ENCODE measurements at regions not wholly inside any gene's neighbourhood (a gene's known extent, or its start where the extent isn't known, plus 50 kb on each side); places are given as distances from the start of the nearest gene placed in this dataset.

- CTCF ChIA-PET = no interaction called here
Observed at GRCh38 chr18:11322716-11323115, 173.3 kb upstream of the PIEZO2 start.

GRCh38 chr18:11322006-11322405 lies 172.6 kb upstream of the PIEZO2 start:
- DNase-seq (no peak), ATAC-seq (replicated peaks in 1 of 4) (no peak)
- Histone ChIP-seq H3K27ac (ENCODE audit: low read length) (no peak overlapping the region), H3K9me3 (no peaks in the 10 kb centered on the region), H3K4me3 (ENCODE audit: control insufficient read depth in 1 of 2, extremely low read depth in 1 of 2, low read length in 1 of 2) (no peak overlapping the region), H3K27me3 (replicated peaks in 1 of 2; ENCODE audit: control insufficient read depth in 2 of 2, extremely low read depth in 1 of 2, insufficient read depth in 2 of 2, low read length in 1 of 2) (no peaks in the 10 kb centered on the region), H3K36me3 (ENCODE audit: control insufficient read depth in 2 of 2, extremely low read depth in 1 of 2, insufficient read depth in 1 of 2, low read length in 1 of 2) (no peaks in the 10 kb centered on the region), H3K4me1 (ENCODE audit: control insufficient read depth in 1 of 2, extremely low read depth in 1 of 2, insufficient read depth in 2 of 2, low read length in 2 of 2) (no peaks in the 10 kb centered on the region)
- peaks cover 0 to 3% (median 0%) of the 10 kb centered on the region in 3 donors for H3K9me3 Mint-ChIP-seq
- POLR2A ChIA-PET = no interaction called here
- CTCF ChIA-PET = no interaction called here
- no peaks in the 10 kb centered on the region for H3K4me1 Mint-ChIP-seq
- no peak overlapping the region for H3K4me3 Mint-ChIP-seq
- no CpG with 5 or more reads among the region's 4 CpGs for WGBS (ENCODE audit: insufficient coverage)
- H3K27ac Mint-ChIP-seq = no peak overlapping the region
- peaks cover 0 to 4% of the 10 kb centered on the region in 2 donors for H3K27me3 Mint-ChIP-seq
- H3K36me3 Mint-ChIP-seq = no peaks in the 10 kb centered on the region

More at GRCh38 chr18:11322716-11323115, 173.3 kb upstream of the PIEZO2 start:
- Mint-ChIP-seq H3K27me3 (peaks cover 0 to under 1% of the 10 kb centered on the region in 2 donors), H3K4me3 (no peak overlapping the region), H3K36me3 (no peaks in the 10 kb centered on the region), H3K4me1 (no peaks in the 10 kb centered on the region), H3K27ac (no peak overlapping the region), H3K9me3 (peaks cover 0 to 3% (median 0%) of the 10 kb centered on the region in 3 donors)
- 75% methylated on average over 1 of the region's 7 CpGs for WGBS (ENCODE audit: insufficient coverage)
- POLR2A ChIA-PET = no interaction called here
- H3K36me3 ChIP-seq (ENCODE audit: control insufficient read depth in 2 of 2, extremely low read depth in 1 of 2, insufficient read depth in 1 of 2, low read length in 1 of 2) = no peaks in the 10 kb centered on the region
- ATAC-seq (replicated peaks in 1 of 4) = no peak
- DNase-seq = no peak
- H3K4me1 ChIP-seq (ENCODE audit: control insufficient read depth in 1 of 2, extremely low read depth in 1 of 2, insufficient read depth in 2 of 2, low read length in 2 of 2) = no peaks in the 10 kb centered on the region
- no peaks in the 10 kb centered on the region for H3K9me3 ChIP-seq
- H3K27me3 ChIP-seq (replicated peaks in 1 of 2; ENCODE audit: control insufficient read depth in 2 of 2, extremely low read depth in 1 of 2, insufficient read depth in 2 of 2, low read length in 1 of 2) = no peaks in the 10 kb centered on the region
- no peak overlapping the region for H3K27ac ChIP-seq (ENCODE audit: low read length)
- no peak overlapping the region for H3K4me3 ChIP-seq (ENCODE audit: control insufficient read depth in 1 of 2, extremely low read depth in 1 of 2, low read length in 1 of 2)

- no peak for ATAC-seq (replicated peaks in 1 of 4)
- ChIA-PET POLR2A (no interaction called here), CTCF (no interaction called here)
- Histone ChIP-seq H3K4me1 (ENCODE audit: control insufficient read depth in 1 of 2, extremely low read depth in 1 of 2, insufficient read depth in 2 of 2, low read length in 2 of 2) (no peaks in the 10 kb centered on the region), H3K9me3 (no peaks in the 10 kb centered on the region), H3K36me3 (ENCODE audit: control insufficient read depth in 2 of 2, extremely low read depth in 1 of 2, insufficient read depth in 1 of 2, low read length in 1 of 2) (no peaks in the 10 kb centered on the region), H3K27me3 (replicated peaks in 1 of 2; ENCODE audit: control insufficient read depth in 2 of 2, extremely low read depth in 1 of 2, insufficient read depth in 2 of 2, low read length in 1 of 2) (no peaks in the 10 kb centered on the region), H3K4me3 (ENCODE audit: control insufficient read depth in 1 of 2, extremely low read depth in 1 of 2, low read length in 1 of 2) (no peak overlapping the region), H3K27ac (ENCODE audit: low read length) (no peak overlapping the region)
- H3K27ac Mint-ChIP-seq = no peak overlapping the region
- H3K36me3 Mint-ChIP-seq = no peaks in the 10 kb centered on the region
- no peaks in the 10 kb centered on the region for H3K4me1 Mint-ChIP-seq
- 88% methylated on average over 5 of the region's 11 CpGs for WGBS (ENCODE audit: insufficient coverage)
- no peak for DNase-seq
- H3K4me3 Mint-ChIP-seq = no peak overlapping the region
- peaks cover 0 to 4% of the 10 kb centered on the region in 2 donors for H3K27me3 Mint-ChIP-seq
- H3K9me3 Mint-ChIP-seq = no peaks in the 10 kb centered on the region
Observed at GRCh38 chr18:11320986-11321385, 171.6 kb upstream of the PIEZO2 start.

GRCh38 chr18:11316546-11316945 lies 167.2 kb upstream of the PIEZO2 start:
- CTCF ChIA-PET = no interaction called here
- H3K27me3 Mint-ChIP-seq = peaks cover 0 to 4% of the 10 kb centered on the region in 2 donors
- no peaks in the 10 kb centered on the region for H3K27me3 ChIP-seq (replicated peaks in 1 of 2; ENCODE audit: control insufficient read depth in 2 of 2, extremely low read depth in 1 of 2, insufficient read depth in 2 of 2, low read length in 1 of 2)
- POLR2A ChIA-PET = interaction anchor here in 1 of 2 donors (0.6 kb wide), 1 partner anchor 837 kb away, joined by 10 read pairs; no protein-coding TSS in a partner anchor
- no peak overlapping the region for H3K4me3 Mint-ChIP-seq
- H3K4me1 Mint-ChIP-seq = no peaks in the 10 kb centered on the region
- no peak overlapping the region for H3K27ac Mint-ChIP-seq
- H3K36me3 ChIP-seq (ENCODE audit: control insufficient read depth in 2 of 2, extremely low read depth in 1 of 2, insufficient read depth in 1 of 2, low read length in 1 of 2) = no peaks in the 10 kb centered on the region
- H3K9me3 Mint-ChIP-seq = no peaks in the 10 kb centered on the region
- no peaks in the 10 kb centered on the region for H3K36me3 Mint-ChIP-seq
- ATAC-seq (replicated peaks in 1 of 4) = no peak
- DNase-seq = no peak
- H3K27ac ChIP-seq (ENCODE audit: low read length) = no peak overlapping the region
- H3K4me3 ChIP-seq (ENCODE audit: control insufficient read depth in 1 of 2, extremely low read depth in 1 of 2, low read length in 1 of 2) = no peak overlapping the region
- no peaks in the 10 kb centered on the region for H3K9me3 ChIP-seq
- H3K4me1 ChIP-seq (ENCODE audit: control insufficient read depth in 1 of 2, extremely low read depth in 1 of 2, insufficient read depth in 2 of 2, low read length in 2 of 2) = no peaks in the 10 kb centered on the region

- no peaks in the 10 kb centered on the region for H3K4me1 ChIP-seq (ENCODE audit: control insufficient read depth in 1 of 2, extremely low read depth in 1 of 2, insufficient read depth in 2 of 2, low read length in 2 of 2)
- ChIA-PET CTCF (no interaction called here), POLR2A (interaction anchor here (0.6 kb wide), 2 partner anchors 25 to 267 kb away, joined by 3 read pairs; no protein-coding TSS in a partner anchor)
- peaks cover 0 to under 1% of the 10 kb centered on the region in 2 experiments for H3K27me3 ChIP-seq (replicated peaks in 1 of 2; ENCODE audit: control insufficient read depth in 2 of 2, extremely low read depth in 1 of 2, insufficient read depth in 2 of 2, low read length in 1 of 2)
- H3K36me3 ChIP-seq (ENCODE audit: control insufficient read depth in 2 of 2, extremely low read depth in 1 of 2, insufficient read depth in 1 of 2, low read length in 1 of 2) = no peaks in the 10 kb centered on the region
- H3K4me3 ChIP-seq (ENCODE audit: control insufficient read depth in 1 of 2, extremely low read depth in 1 of 2, low read length in 1 of 2) = no peak overlapping the region
- ATAC-seq (replicated peaks in 1 of 4) = no peak
- Mint-ChIP-seq H3K27me3 (no peaks in the 10 kb centered on the region), H3K4me1 (no peaks in the 10 kb centered on the region), H3K4me3 (no peak overlapping the region), H3K36me3 (no peaks in the 10 kb centered on the region), H3K9me3 (peaks cover 0 to 4% (median 0%) of the 10 kb centered on the region in 3 donors), H3K27ac (no peak overlapping the region)
- H3K9me3 ChIP-seq = no peaks in the 10 kb centered on the region
- H3K27ac ChIP-seq (ENCODE audit: low read length) = no peak overlapping the region
- WGBS (ENCODE audit: insufficient coverage) = 71% methylated on average over 1 of the region's 1 CpG
- DNase-seq = peak in 2 of 35 experiments; percentile 4 to 18
Observed at GRCh38 chr18:11310476-11311086, 161.2 kb upstream of the PIEZO2 start.

GRCh38 chr18:11309172-11309571 lies 159.8 kb upstream of the PIEZO2 start:
- no peaks in the 10 kb centered on the region for H3K9me3 ChIP-seq
- H3K27ac Mint-ChIP-seq = no peak overlapping the region
- no peaks in the 10 kb centered on the region for H3K36me3 Mint-ChIP-seq
- H3K27me3 ChIP-seq (replicated peaks in 1 of 2; ENCODE audit: control insufficient read depth in 2 of 2, extremely low read depth in 1 of 2, insufficient read depth in 2 of 2, low read length in 1 of 2) = peaks cover 0 to 4% of the 10 kb centered on the region in 2 experiments
- ATAC-seq (replicated peaks in 1 of 4) (no peak), DNase-seq (no peak)
- peaks cover 3 to 8% (median 6%) of the 10 kb centered on the region in 3 donors for H3K9me3 Mint-ChIP-seq
- H3K4me1 ChIP-seq (ENCODE audit: control insufficient read depth in 1 of 2, extremely low read depth in 1 of 2, insufficient read depth in 2 of 2, low read length in 2 of 2) = no peaks in the 10 kb centered on the region
- CTCF ChIA-PET = no interaction called here
- no peak overlapping the region for H3K27ac ChIP-seq (ENCODE audit: low read length)
- 0% methylated on average over 1 of the region's 3 CpGs for WGBS (ENCODE audit: insufficient coverage)
- H3K36me3 ChIP-seq (ENCODE audit: control insufficient read depth in 2 of 2, extremely low read depth in 1 of 2, insufficient read depth in 1 of 2, low read length in 1 of 2) = no peaks in the 10 kb centered on the region
- POLR2A ChIA-PET = no interaction called here
- H3K4me1 Mint-ChIP-seq = no peaks in the 10 kb centered on the region
- no peak overlapping the region for H3K4me3 ChIP-seq (ENCODE audit: control insufficient read depth in 1 of 2, extremely low read depth in 1 of 2, low read length in 1 of 2)
- no peaks in the 10 kb centered on the region for H3K27me3 Mint-ChIP-seq
- no peak overlapping the region for H3K4me3 Mint-ChIP-seq

- DNase-seq = no peak
- ChIA-PET POLR2A (no interaction called here), CTCF (no interaction called here)
Observed at GRCh38 chr18:11308499-11308898, 159.1 kb upstream of the PIEZO2 start.

More at GRCh38 chr18:11308499-11308898, 159.1 kb upstream of the PIEZO2 start:
- Mint-ChIP-seq H3K27ac (no peak overlapping the region), H3K4me1 (no peaks in the 10 kb centered on the region), H3K4me3 (no peak overlapping the region), H3K36me3 (no peaks in the 10 kb centered on the region), H3K9me3 (peaks cover 3 to 10% (median 8%) of the 10 kb centered on the region in 3 donors), H3K27me3 (no peaks in the 10 kb centered on the region)
- Histone ChIP-seq H3K4me1 (ENCODE audit: control insufficient read depth in 1 of 2, extremely low read depth in 1 of 2, insufficient read depth in 2 of 2, low read length in 2 of 2) (no peaks in the 10 kb centered on the region), H3K27me3 (replicated peaks in 1 of 2; ENCODE audit: control insufficient read depth in 2 of 2, extremely low read depth in 1 of 2, insufficient read depth in 2 of 2, low read length in 1 of 2) (peaks cover 0 to 4% of the 10 kb centered on the region in 2 experiments), H3K4me3 (ENCODE audit: control insufficient read depth in 1 of 2, extremely low read depth in 1 of 2, low read length in 1 of 2) (no peak overlapping the region), H3K9me3 (no peaks in the 10 kb centered on the region), H3K27ac (ENCODE audit: low read length) (no peak overlapping the region), H3K36me3 (ENCODE audit: control insufficient read depth in 2 of 2, extremely low read depth in 1 of 2, insufficient read depth in 1 of 2, low read length in 1 of 2) (no peaks in the 10 kb centered on the region)
- 35% methylated on average over 5 of the region's 5 CpGs for WGBS (ENCODE audit: insufficient coverage)
- ATAC-seq (replicated peaks in 1 of 4) = no peak

Measured in T-cell (primary cell).